ENCODE measurements at regions not wholly inside any gene's neighbourhood (a gene's known extent, or its start where the extent isn't known, plus 50 kb on each side); places are given as distances from the start of the nearest gene placed in this dataset.
A peak's percentile ranks its signal among the peaks of the same experiment; 100 is the strongest.

- Histone ChIP-seq H3K4me1 (no peaks in the 10 kb centered on the region), H3K9me3 (peaks cover 0 to 10% (median 4%) of the 10 kb centered on the region in 8 donors), H3K27me3 (replicated peaks in 1 of 7) (no peaks in the 10 kb centered on the region), H3K36me3 (no peaks in the 10 kb centered on the region), H3K27ac (no peak overlapping the region), H3K4me3 (no peak overlapping the region)
- DNase-seq, result no peak
- TF ChIP-seq CTCF (IDR thresholded peaks at IDR 0.05 in 8 of 11, conservative IDR thresholded peaks at IDR 0.05 in 3 of 11), result no peak
- TF ChIP-seq POLR2A (IDR thresholded peaks at IDR 0.05), result no peak
- no peak for TF ChIP-seq POLR2AphosphoS5 (IDR thresholded peaks at IDR 0.05)
- intact Hi-C loops (cut with DNase I; ENCODE audit: low total_unique reads), result no loop called here
- 39 to 52% (median 43%) methylated on average over 4 of the region's 4 CpGs for WGBS, 5 donors
Measured at GRCh38 chr12:127445581-127446139, 821.3 kb upstream of the TMEM132C start.

GRCh38 chr12:127448906-127449305, 818.1 kb upstream of the TMEM132C start:
- H3K27ac ChIP-seq, result no peak overlapping the region
- H3K9me3 ChIP-seq, result peaks cover 0 to 4% (median 0%) of the 10 kb centered on the region in 8 donors
- intact Hi-C loops (cut with DNase I; ENCODE audit: low total_unique reads), result no loop called here
- DNase-seq, result no peak
- no peaks in the 10 kb centered on the region for H3K36me3 ChIP-seq
- no peaks in the 10 kb centered on the region for H3K4me1 ChIP-seq
- H3K4me3 ChIP-seq, result no peak overlapping the region
- TF ChIP-seq CTCF (IDR thresholded peaks at IDR 0.05 in 8 of 11, conservative IDR thresholded peaks at IDR 0.05 in 3 of 11), result no peak
- TF ChIP-seq POLR2A (IDR thresholded peaks at IDR 0.05), result no peak
- no peak for TF ChIP-seq POLR2AphosphoS5 (IDR thresholded peaks at IDR 0.05)
- peaks cover 0 to 4% (median 0%) of the 10 kb centered on the region in 7 donors for H3K27me3 ChIP-seq (replicated peaks in 1 of 7)
- WGBS, 5 donors, result 64 to 83% (median 72%) methylated on average over 5 of the region's 5 CpGs

GRCh38 chr12:127450826-127451225, 816.1 kb upstream of the TMEM132C start:
- Histone ChIP-seq H3K4me1 (peaks cover 0 to 7% (median 0%) of the 10 kb centered on the region in 6 donors), H3K4me3 (no peak overlapping the region), H3K36me3 (no peaks in the 10 kb centered on the region), H3K9me3 (peaks cover 0 to 4% (median 0%) of the 10 kb centered on the region in 8 donors), H3K27me3 (replicated peaks in 1 of 7) (peaks cover 0 to 19% (median 12%) of the 10 kb centered on the region in 7 donors), H3K27ac (no peak overlapping the region)
- TF ChIP-seq POLR2A (IDR thresholded peaks at IDR 0.05) (no peak), POLR2AphosphoS5 (IDR thresholded peaks at IDR 0.05) (no peak), CTCF (IDR thresholded peaks at IDR 0.05 in 8 of 11, conservative IDR thresholded peaks at IDR 0.05 in 3 of 11) (no peak)
- DNase-seq, result no peak
- WGBS, 5 donors, result 27 to 48% (median 38%) methylated on average over 2 of the region's 2 CpGs
- intact Hi-C loops (cut with DNase I; ENCODE audit: low total_unique reads), result no loop called here

GRCh38 chr12:127455347-127456265, 811.4 kb upstream of the TMEM132C start:
- intact Hi-C loops (cut with DNase I; ENCODE audit: low total_unique reads), result no loop called here
- Histone ChIP-seq H3K9me3 (peaks cover 0 to 8% (median 0%) of the 10 kb centered on the region in 8 donors), H3K27me3 (replicated peaks in 1 of 7) (peaks cover 0 to 35% (median 17%) of the 10 kb centered on the region in 7 donors), H3K4me1 (peaks cover 0 to 11% (median 0%) of the 10 kb centered on the region in 6 donors), H3K27ac (no peak overlapping the region), H3K4me3 (peak overlapping the region in 1 of 8 donors; percentile 30), H3K36me3 (no peaks in the 10 kb centered on the region)
- DNase-seq, result no peak
- WGBS, 5 donors, result 8 to 17% (median 10%) methylated on average over 38 to 85 of the region's 85 CpGs
- TF ChIP-seq POLR2A (IDR thresholded peaks at IDR 0.05), result no peak
- TF ChIP-seq POLR2AphosphoS5 (IDR thresholded peaks at IDR 0.05), result no peak
- no peak for TF ChIP-seq CTCF (IDR thresholded peaks at IDR 0.05 in 8 of 11, conservative IDR thresholded peaks at IDR 0.05 in 3 of 11)
